ENCODE measurements at regions not wholly inside any gene's neighbourhood (a gene's known extent, or its start where the extent isn't known, plus 50 kb on each side); places are given as distances from the start of the nearest gene placed in this dataset.

DNA sequence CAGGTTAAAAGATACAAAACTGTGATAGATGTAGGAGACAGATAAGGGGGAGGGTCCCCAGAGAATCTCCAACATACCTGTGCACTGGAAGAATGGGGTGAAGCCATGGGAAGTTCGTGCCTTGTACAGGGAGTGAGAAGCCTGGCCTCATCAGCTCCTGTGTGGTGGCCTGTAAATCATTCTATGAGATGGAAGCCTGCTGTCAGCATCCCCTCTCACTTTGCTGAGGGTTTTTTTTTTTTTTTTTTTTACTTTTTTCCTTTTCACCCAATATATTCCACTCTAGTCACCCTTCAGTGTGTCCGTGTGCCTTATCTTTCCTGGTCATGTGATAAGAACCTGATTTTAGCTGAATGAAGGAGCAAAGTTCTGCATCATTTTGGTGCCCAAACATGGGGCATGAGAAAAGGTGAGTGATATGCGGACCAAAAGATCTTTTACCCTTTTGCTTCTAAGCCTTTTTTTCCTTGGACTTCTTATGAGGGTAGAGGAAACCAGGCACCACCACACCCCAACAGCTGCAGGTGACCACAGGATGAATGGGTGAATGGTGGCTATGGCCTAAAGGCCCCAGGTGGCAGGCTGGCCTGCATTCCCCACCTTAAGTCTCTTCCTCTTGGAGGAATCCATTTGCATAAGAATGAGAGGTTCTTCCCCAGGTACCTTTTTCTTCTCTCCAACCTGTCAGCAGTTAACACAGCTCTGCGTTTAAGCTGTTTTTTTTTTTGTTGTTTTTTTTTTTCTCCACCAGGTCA lies 1345.0 kb downstream of the NSUN3 start:
- H3K9me3 ChIP-seq: no peaks in the 10 kb centered on the region
- H3K27ac ChIP-seq: no peak overlapping the region
- TF ChIP-seq POLR2A (IDR thresholded peaks at IDR 0.05): no peak
- TF ChIP-seq, protein P1, sequence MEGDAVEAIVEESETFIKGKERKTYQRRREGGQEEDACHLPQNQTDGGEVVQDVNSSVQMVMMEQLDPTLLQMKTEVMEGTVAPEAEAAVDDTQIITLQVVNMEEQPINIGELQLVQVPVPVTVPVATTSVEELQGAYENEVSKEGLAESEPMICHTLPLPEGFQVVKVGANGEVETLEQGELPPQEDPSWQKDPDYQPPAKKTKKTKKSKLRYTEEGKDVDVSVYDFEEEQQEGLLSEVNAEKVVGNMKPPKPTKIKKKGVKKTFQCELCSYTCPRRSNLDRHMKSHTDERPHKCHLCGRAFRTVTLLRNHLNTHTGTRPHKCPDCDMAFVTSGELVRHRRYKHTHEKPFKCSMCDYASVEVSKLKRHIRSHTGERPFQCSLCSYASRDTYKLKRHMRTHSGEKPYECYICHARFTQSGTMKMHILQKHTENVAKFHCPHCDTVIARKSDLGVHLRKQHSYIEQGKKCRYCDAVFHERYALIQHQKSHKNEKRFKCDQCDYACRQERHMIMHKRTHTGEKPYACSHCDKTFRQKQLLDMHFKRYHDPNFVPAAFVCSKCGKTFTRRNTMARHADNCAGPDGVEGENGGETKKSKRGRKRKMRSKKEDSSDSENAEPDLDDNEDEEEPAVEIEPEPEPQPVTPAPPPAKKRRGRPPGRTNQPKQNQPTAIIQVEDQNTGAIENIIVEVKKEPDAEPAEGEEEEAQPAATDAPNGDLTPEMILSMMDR (IDR thresholded peaks at IDR 0.05): no peak
- no peaks in the 10 kb centered on the region for H3K36me3 ChIP-seq
- no peak for DNase-seq
- no peaks in the 10 kb centered on the region for H3K4me1 ChIP-seq
- H3K4me3 ChIP-seq: no peak overlapping the region
- H3K27me3 ChIP-seq: no peaks in the 10 kb centered on the region

DNA sequence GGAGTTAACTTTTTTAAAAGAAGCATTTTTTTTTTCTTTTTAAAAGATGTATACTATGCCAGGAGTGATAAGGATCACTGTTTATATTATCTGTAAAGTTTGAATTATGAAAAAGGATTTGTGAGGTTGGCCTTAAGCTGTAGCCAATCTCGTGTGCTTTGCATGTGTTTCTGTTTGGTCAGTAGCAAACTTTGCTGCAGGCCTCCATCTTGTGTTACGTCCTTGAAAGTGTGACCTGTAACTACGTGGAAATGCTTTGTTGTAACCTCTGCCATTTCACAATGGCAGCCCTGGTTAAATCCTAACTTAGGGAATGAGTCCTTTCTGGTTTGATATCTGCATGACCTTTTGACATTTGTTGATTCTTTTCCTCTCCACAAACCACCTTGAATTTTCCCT lies 1345.6 kb downstream of the NSUN3 start:
- DNase-seq: no peak
- no peaks in the 10 kb centered on the region for H3K4me1 ChIP-seq
- no peaks in the 10 kb centered on the region for H3K36me3 ChIP-seq
- no peak overlapping the region for H3K4me3 ChIP-seq
- H3K9me3 ChIP-seq: no peaks in the 10 kb centered on the region
- H3K27ac ChIP-seq: no peak overlapping the region
- no peaks in the 10 kb centered on the region for H3K27me3 ChIP-seq
- TF ChIP-seq, protein P1 (IDR thresholded peaks at IDR 0.05): no peak
- no peak for TF ChIP-seq POLR2A (IDR thresholded peaks at IDR 0.05)

DNA sequence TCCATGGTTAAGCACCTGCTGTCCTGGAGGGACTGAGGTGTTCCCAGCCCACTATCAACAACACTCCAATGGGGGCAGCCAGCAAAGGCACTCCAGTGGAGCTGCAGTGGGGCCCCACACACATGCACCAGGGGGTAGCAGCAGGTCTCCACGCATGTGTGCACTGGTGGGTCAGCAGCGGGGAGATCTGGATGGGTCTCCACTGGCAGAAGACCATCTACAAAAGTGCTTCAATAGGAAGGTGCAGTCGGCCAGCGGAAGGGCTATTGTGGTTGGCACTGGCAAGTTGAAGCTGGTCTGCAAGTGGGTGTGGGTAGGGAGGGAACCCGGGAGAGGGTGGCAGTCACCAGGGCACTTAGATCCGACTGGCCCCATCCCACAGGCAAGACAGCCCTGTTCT lies 1355.4 kb downstream of the NSUN3 start:
- peak in 1 of 3 donors; percentile 18 for DNase-seq
- Histone ChIP-seq H3K9me3 (no peaks in the 10 kb centered on the region), H3K27ac (no peak overlapping the region), H3K4me1 (no peaks in the 10 kb centered on the region), H3K27me3 (no peaks in the 10 kb centered on the region), H3K36me3 (no peaks in the 10 kb centered on the region), H3K4me3 (no peak overlapping the region)
- TF ChIP-seq, protein P1 (IDR thresholded peaks at IDR 0.05): no peak
- no peak for TF ChIP-seq POLR2A (IDR thresholded peaks at IDR 0.05)

DNA sequence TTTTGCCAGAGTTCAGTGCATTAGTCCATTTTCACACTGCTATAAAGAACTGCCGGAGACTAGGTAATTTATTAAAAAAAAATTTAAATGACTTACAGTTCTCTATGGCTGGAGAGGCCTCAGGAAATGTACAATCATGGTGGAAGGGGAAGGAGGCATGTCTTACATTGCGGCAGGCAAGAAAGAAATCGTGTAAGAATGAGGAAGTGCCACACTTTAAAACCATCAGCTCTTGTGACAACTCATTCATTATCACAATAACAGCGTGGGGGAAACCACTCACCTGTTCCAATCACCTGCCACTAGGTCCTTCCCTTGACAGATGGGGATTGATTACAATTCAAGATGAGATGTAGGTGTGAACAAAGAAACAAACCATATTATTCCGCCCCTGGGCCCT lies 1361.4 kb downstream of the NSUN3 start:
- DNase-seq: no peak
- TF ChIP-seq, protein P1 (IDR thresholded peaks at IDR 0.05): no peak
- TF ChIP-seq POLR2A (IDR thresholded peaks at IDR 0.05): no peak
- no peak overlapping the region for H3K27ac ChIP-seq

DNA sequence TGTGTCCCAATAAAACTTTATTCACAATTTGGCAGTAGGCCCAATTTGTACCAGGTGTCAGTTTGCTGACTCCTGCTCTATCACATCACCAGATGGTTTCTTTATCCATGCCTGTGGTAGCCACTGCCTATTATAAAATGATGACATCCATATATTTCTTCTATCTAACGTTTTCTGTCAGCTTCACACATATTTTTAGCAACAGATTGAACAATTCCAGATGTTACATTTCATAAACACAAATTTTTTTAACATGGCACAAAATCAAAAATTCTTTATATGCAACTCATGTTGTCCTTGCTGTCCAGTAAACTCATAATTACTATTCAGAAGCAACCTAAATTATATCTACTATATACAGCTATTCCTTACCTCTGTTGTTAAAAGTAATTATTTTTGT lies 1371.6 kb downstream of the NSUN3 start:
- no peak for TF ChIP-seq POLR2A (IDR thresholded peaks at IDR 0.05)
- TF ChIP-seq, protein P1 (IDR thresholded peaks at IDR 0.05): no peak
- Histone ChIP-seq H3K27me3 (no peaks in the 10 kb centered on the region), H3K27ac (no peak overlapping the region), H3K4me1 (no peaks in the 10 kb centered on the region), H3K9me3 (no peaks in the 10 kb centered on the region), H3K36me3 (no peaks in the 10 kb centered on the region), H3K4me3 (no peak overlapping the region)
- DNase-seq: no peak

More for the DNA sequence above, 1361.4 kb downstream of the NSUN3 start:
- H3K4me1 ChIP-seq: no peaks in the 10 kb centered on the region
- no peaks in the 10 kb centered on the region for H3K9me3 ChIP-seq
- H3K4me3 ChIP-seq: no peak overlapping the region
- H3K36me3 ChIP-seq: no peaks in the 10 kb centered on the region
- no peaks in the 10 kb centered on the region for H3K27me3 ChIP-seq
